PC-9 (cell line): ENCODE measurements at regions not wholly inside any gene's neighbourhood (a gene's known extent, or its start where the extent isn't known, plus 50 kb on each side); places are given as distances from the start of the nearest gene placed in this dataset.

ENCODE experiments used
- CTCF ChIP-seq: fragments of 200-600 bp; sonication (generic); conservative IDR thresholded peaks from 2 replicates; pipeline ENCODE4 v1.6.1; 2017; ENCODE audit warnings: mixed run types, antibody characterized with exemption, mild to moderate bottlenecking, moderate library complexity
- EZH2 ChIP-seq: fragments of 200-600 bp; sonication (generic); IDR thresholded peaks from 2 replicates; pipeline ENCODE4 v1.8.0; 2017; ENCODE audit warnings: antibody characterized with exemption, low read depth

GRCh38 chr11:115720602-115721245 is 216.5 kb upstream of the CADM1 start:
- TF ChIP-seq CTCF (no peak), EZH2 (no peak)
